PC-3 (cell line): ENCODE measurements at regions not wholly inside any gene's neighbourhood (a gene's known extent, or its start where the extent isn't known, plus 50 kb on each side); places are given as distances from the start of the nearest gene placed in this dataset.

Source experiments
- ATAC-seq: fragments of 200-7000 bp; cut with Tn5 transposase; 2 replicates; pipeline ENCODE4 v1.9.1; 2020; ENCODE audit warnings: mild to moderate bottlenecking, moderate library complexity
- BruUV-seq: library from RNA; stranded (reverse); fragments of 400-500 nt; replicated peaks from 2 replicates; lab custom pipeline; 2021; lab: Mats Ljungman, UMichigan
- CTCF ChIA-PET: fragments of 300-600 bp; sonication (Branson Sonifier 250); formaldehyde crosslinking; loops from one replicate; lab custom pipeline; 2022; ENCODE audit warnings: antibody characterized with exemption; lab: Charles Lee
- POLR2A ChIA-PET: fragments of 300-600 bp; sonication (Branson Sonifier 250); formaldehyde crosslinking; loops from one replicate; lab custom pipeline; 2022; ENCODE audit warnings: antibody characterized with exemption; ENCODE audit not compliant: unreplicated experiment; lab: Charles Lee
- DNase-seq: peaks from one replicate; pipeline ENCODE4 v3.0.0-alpha.2; 2015
- H2AFZ ChIP-seq: fragments of 300-600 bp; sonication (generic); 2 replicates; pipeline ENCODE4 v1.6.0; 2016; ENCODE audit warnings: antibody characterized with exemption, low read length
- H3F3A ChIP-seq: fragments of 300-600 bp; sonication (generic); one replicate; pipeline ENCODE4 v1.6.0; 2017; ENCODE audit warnings: antibody characterized with exemption, low read length, control low read depth, mild to moderate bottlenecking; ENCODE audit not compliant: unreplicated experiment
- H3K27ac ChIP-seq: fragments of 300-600 bp; sonication (generic); 2 replicates; pipeline ENCODE4 v1.5.1; 2016; ENCODE audit warnings: mild to moderate bottlenecking, low read length
- H3K27me3 ChIP-seq: fragments of 300-600 bp; sonication (generic); 2 replicates; pipeline ENCODE4 v1.6.1; 2016; ENCODE audit warnings: low read length, mixed read lengths
- H3K36me3 ChIP-seq: fragments of 300-600 bp; sonication (generic); 2 replicates; pipeline ENCODE4 v1.6.1; 2016; ENCODE audit warnings: low read depth, mixed run types, low read length, mixed read lengths
- H3K4me1 ChIP-seq: fragments of 300-600 bp; sonication (generic); 2 replicates; pipeline ENCODE4 v1.5.1; 2016; ENCODE audit warnings: low read length; ENCODE audit not compliant: insufficient read depth
- H3K4me2 ChIP-seq: fragments of 300-600 bp; sonication (generic); 2 replicates; pipeline ENCODE4 v1.6.0; 2016; ENCODE audit warnings: low read length
- H3K4me3 ChIP-seq: fragments of 300-600 bp; sonication (generic); 2 replicates; pipeline ENCODE4 v1.5.1; 2016; ENCODE audit warnings: mild to moderate bottlenecking, low read length, mixed read lengths
- H3K79me2 ChIP-seq: fragments of 300-600 bp; sonication (generic); 2 replicates; pipeline ENCODE4 v1.6.1; 2017; ENCODE audit warnings: low read length, mixed read lengths
- H3K9ac ChIP-seq: fragments of 300-600 bp; sonication (generic); 2 replicates; pipeline ENCODE4 v1.6.0; 2016; ENCODE audit warnings: mild to moderate bottlenecking, low read length
- H3K9me2 ChIP-seq: fragments of 300-600 bp; sonication (generic); replicated peaks from 2 replicates; pipeline ENCODE4 v1.6.1; 2016; ENCODE audit warnings: mixed run types, low read length, mixed read lengths
- H3K9me3 ChIP-seq: fragments of 300-600 bp; sonication (generic); 2 replicates; pipeline ENCODE4 v1.6.1; 2016; ENCODE audit warnings: low read length, mixed read lengths
- H4K20me1 ChIP-seq: fragments of 300-600 bp; sonication (generic); 2 replicates; pipeline ENCODE4 v1.6.1; 2016; ENCODE audit warnings: low read length, mixed read lengths
- EZH2 ChIP-seq: fragments of 300-600 bp; sonication (generic); IDR thresholded peaks from one replicate; pipeline ENCODE4 v1.6.1; 2017; ENCODE audit warnings: antibody characterized with exemption, mild to moderate bottlenecking, low read length; ENCODE audit not compliant: unreplicated experiment
- EZH2phosphoT487 ChIP-seq: fragments of 300-600 bp; sonication (generic); IDR thresholded peaks from 2 replicates; pipeline ENCODE4 v1.6.1; 2018; ENCODE audit warnings: mild to moderate bottlenecking, antibody characterized with exemption, low read length, borderline replicate concordance
- intact Hi-C: fragments of 100-400 bp; cut with micrococcal nuclease; formaldehyde crosslinking; loops from 2 replicates; pipeline ENCODE4 v1.9.0; 2023
- TF ChIP-seq, protein P1 (sequence below): fragments of 300-600 bp; sonication (generic); conservative IDR thresholded peaks from 2 replicates; pipeline ENCODE4 v1.5.1; 2017; ENCODE audit warnings: antibody characterized with exemption, low read depth, mild to moderate bottlenecking, low read length

DNA sequence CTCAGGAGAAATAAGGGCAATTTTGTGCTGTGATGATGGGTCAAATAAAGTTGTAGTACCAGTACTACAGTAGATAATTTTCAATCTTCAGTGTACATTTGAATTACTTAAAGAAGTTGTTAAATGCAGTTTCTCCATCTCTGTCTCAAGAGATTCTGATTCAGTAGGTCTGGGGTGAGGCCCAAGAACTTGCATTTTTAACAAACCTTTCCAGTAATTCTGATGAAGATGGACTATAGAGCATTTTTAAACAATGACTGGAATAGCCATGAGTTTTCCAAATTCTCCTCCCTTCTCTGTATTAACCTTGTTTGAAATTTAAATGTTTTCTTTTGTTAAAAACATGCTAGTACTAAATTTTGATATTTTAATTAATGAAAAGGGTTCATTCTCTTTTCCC, 127.0 kb upstream of the CD96 start:
- H3K9me3 ChIP-seq, result no peaks in the 10 kb centered on the region
- H2AFZ ChIP-seq, result no peak overlapping the region
- H3F3A ChIP-seq, result no peaks in the 10 kb centered on the region
- POLR2A ChIA-PET, result no interaction called here
- TF ChIP-seq, protein P1, sequence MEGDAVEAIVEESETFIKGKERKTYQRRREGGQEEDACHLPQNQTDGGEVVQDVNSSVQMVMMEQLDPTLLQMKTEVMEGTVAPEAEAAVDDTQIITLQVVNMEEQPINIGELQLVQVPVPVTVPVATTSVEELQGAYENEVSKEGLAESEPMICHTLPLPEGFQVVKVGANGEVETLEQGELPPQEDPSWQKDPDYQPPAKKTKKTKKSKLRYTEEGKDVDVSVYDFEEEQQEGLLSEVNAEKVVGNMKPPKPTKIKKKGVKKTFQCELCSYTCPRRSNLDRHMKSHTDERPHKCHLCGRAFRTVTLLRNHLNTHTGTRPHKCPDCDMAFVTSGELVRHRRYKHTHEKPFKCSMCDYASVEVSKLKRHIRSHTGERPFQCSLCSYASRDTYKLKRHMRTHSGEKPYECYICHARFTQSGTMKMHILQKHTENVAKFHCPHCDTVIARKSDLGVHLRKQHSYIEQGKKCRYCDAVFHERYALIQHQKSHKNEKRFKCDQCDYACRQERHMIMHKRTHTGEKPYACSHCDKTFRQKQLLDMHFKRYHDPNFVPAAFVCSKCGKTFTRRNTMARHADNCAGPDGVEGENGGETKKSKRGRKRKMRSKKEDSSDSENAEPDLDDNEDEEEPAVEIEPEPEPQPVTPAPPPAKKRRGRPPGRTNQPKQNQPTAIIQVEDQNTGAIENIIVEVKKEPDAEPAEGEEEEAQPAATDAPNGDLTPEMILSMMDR, result no peak
- TF ChIP-seq EZH2 (no peak), EZH2phosphoT487 (no peak)
- ATAC-seq, result no peak
- H3K9me2 ChIP-seq, result no peaks in the 10 kb centered on the region
- intact Hi-C loops, result no loop called here
- peaks cover 29% of the 10 kb centered on the region for H3K27me3 ChIP-seq
- no peak overlapping the region for H3K9ac ChIP-seq
- no peak for DNase-seq
- H4K20me1 ChIP-seq, result no peaks in the 10 kb centered on the region
- CTCF ChIA-PET, result no interaction called here
- no peaks in the 10 kb centered on the region for H3K79me2 ChIP-seq
- no peak overlapping the region for H3K4me3 ChIP-seq
- H3K4me1 ChIP-seq, result no peaks in the 10 kb centered on the region
- H3K36me3 ChIP-seq, result no peaks in the 10 kb centered on the region
- H3K27ac ChIP-seq, result no peak overlapping the region
- no peak overlapping the region for H3K4me2 ChIP-seq
- no TSS peak for BruUV-seq

- no peaks in the 10 kb centered on the region for H3K9me2 ChIP-seq
- H3K4me3 ChIP-seq, result no peak overlapping the region
- H4K20me1 ChIP-seq, result no peaks in the 10 kb centered on the region
- ChIA-PET POLR2A (no interaction called here), CTCF (no interaction called here)
- no peak overlapping the region for H3K4me2 ChIP-seq
- H3K9ac ChIP-seq, result no peak overlapping the region
- no peaks in the 10 kb centered on the region for H3F3A ChIP-seq
- H3K79me2 ChIP-seq, result no peaks in the 10 kb centered on the region
- H3K4me1 ChIP-seq, result no peaks in the 10 kb centered on the region
- DNase-seq, result no peak
- H3K9me3 ChIP-seq, result no peaks in the 10 kb centered on the region
- TF ChIP-seq, protein P1, result no peak
- TF ChIP-seq EZH2phosphoT487 (no peak), EZH2 (no peak)
- no peak overlapping the region for H2AFZ ChIP-seq
- no peaks in the 10 kb centered on the region for H3K36me3 ChIP-seq
- H3K27ac ChIP-seq, result no peak overlapping the region
- intact Hi-C loops, result no loop called here
- H3K27me3 ChIP-seq, result peaks cover 32% of the 10 kb centered on the region
- ATAC-seq, result no peak
- BruUV-seq, result no TSS peak
Observed at GRCh38 chr3:111418391-111418790, 123.6 kb upstream of the CD96 start.

DNA sequence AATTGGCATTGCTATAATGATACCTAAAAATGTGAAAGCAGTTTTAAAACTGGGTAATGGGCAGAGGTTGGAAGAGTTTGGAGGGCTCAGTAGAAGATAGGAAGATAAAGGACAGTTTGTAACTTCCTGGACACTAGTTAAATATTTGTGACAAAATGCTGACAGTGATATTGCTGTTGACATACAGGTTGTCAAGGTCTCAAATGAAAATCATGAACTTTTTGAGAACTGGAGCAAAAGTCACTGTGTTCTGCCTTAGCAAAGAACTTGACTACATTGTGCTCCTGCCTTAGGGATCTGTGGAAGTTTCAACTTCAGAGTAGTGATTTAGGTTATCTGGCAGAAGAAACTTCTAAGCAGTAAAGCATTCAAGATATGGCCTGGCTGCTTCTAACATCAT, 113.7 kb upstream of the CD96 start:
- Histone ChIP-seq H3K4me1 (no peaks in the 10 kb centered on the region), H3F3A (no peaks in the 10 kb centered on the region), H3K36me3 (no peaks in the 10 kb centered on the region), H3K9me2 (no peaks in the 10 kb centered on the region), H3K4me2 (no peak overlapping the region), H3K27me3 (no peaks in the 10 kb centered on the region), H3K9ac (no peak overlapping the region), H3K4me3 (no peak overlapping the region), H3K9me3 (no peaks in the 10 kb centered on the region), H2AFZ (no peak overlapping the region), H4K20me1 (no peaks in the 10 kb centered on the region), H3K27ac (no peak overlapping the region), H3K79me2 (no peaks in the 10 kb centered on the region)
- ATAC-seq, result no peak
- POLR2A ChIA-PET, result no interaction called here
- TF ChIP-seq EZH2phosphoT487 (no peak), EZH2 (no peak)
- TF ChIP-seq, protein P1, result no peak
- DNase-seq, result no peak
- CTCF ChIA-PET, result no interaction called here
- no TSS peak for BruUV-seq
- intact Hi-C loops, result no loop called here
